H9 (cell line): ENCODE measurements at regions not wholly inside any gene's neighbourhood (a gene's known extent, or its start where the extent isn't known, plus 50 kb on each side); places are given as distances from the start of the nearest gene placed in this dataset.

Experiments used
- DNase-seq: peaks from one replicate; pipeline ENCODE4 v3.0.0-alpha.2; 2017
- H2AFZ ChIP-seq: one replicate; pipeline ENCODE4 v1.6.1; 2013; ENCODE audit warnings: mild to moderate bottlenecking, low read length, control low read depth, moderate library complexity
- H2AK5ac ChIP-seq: 2 replicates; pipeline ENCODE4 v1.6.1; 2013; ENCODE audit warnings: low read length, control low read depth, mixed read lengths; ENCODE audit not compliant: insufficient read length
- H2BK120ac ChIP-seq: one replicate; pipeline ENCODE4 v1.6.1; 2013; ENCODE audit warnings: low read depth, mild to moderate bottlenecking, low read length, control low read depth, inconsistent platforms; ENCODE audit not compliant: poor library complexity, severe bottlenecking
- H2BK12ac ChIP-seq: 2 replicates; pipeline ENCODE4 v1.6.1; 2013; ENCODE audit warnings: low read length, control low read depth, mixed read lengths, low read depth; ENCODE audit not compliant: insufficient read length
- H2BK15ac ChIP-seq: 2 replicates; pipeline ENCODE4 v1.6.1; 2013; ENCODE audit warnings: low read depth, low read length, control low read depth
- H2BK20ac ChIP-seq: one replicate; pipeline ENCODE4 v1.6.1; 2013; ENCODE audit warnings: low read depth, mild to moderate bottlenecking, low read length, control low read depth, inconsistent platforms; ENCODE audit not compliant: poor library complexity, severe bottlenecking
- H2BK5ac ChIP-seq: 2 replicates; pipeline ENCODE4 v1.6.1; 2013; ENCODE audit warnings: low read length, control low read depth, mixed read lengths; ENCODE audit not compliant: insufficient read length
- H3K14ac ChIP-seq: 2 replicates; pipeline ENCODE4 v1.6.1; 2013; ENCODE audit warnings: low read length, control low read depth; ENCODE audit not compliant: insufficient read depth
- H3K18ac ChIP-seq: 2 replicates; pipeline ENCODE4 v1.6.1; 2013; ENCODE audit warnings: low read depth, mild to moderate bottlenecking, mixed read lengths, low read length, control low read depth; ENCODE audit not compliant: insufficient read length
- H3K23ac ChIP-seq: 2 replicates; pipeline ENCODE4 v1.6.1; 2013; ENCODE audit warnings: low read length, control low read depth, mixed read lengths, low read depth; ENCODE audit not compliant: insufficient read length
- H3K23me2 ChIP-seq: 2 replicates; pipeline ENCODE4 v1.6.1; 2013; ENCODE audit warnings: low read depth, mild to moderate bottlenecking, mixed read lengths, low read length, control low read depth; ENCODE audit not compliant: insufficient read length, poor library complexity, severe bottlenecking
- H3K27ac ChIP-seq: 2 replicates; pipeline ENCODE4 v1.5.1; 2013; ENCODE audit warnings: low read length, control low read depth, mixed read lengths, low read depth; ENCODE audit not compliant: insufficient read length
- H3K27me3 ChIP-seq: 2 replicates; pipeline ENCODE4 v1.6.1; 2013; ENCODE audit warnings: low read length, control low read depth, inconsistent platforms; ENCODE audit not compliant: insufficient read depth
- H3K4ac ChIP-seq: 2 replicates; pipeline ENCODE4 v1.6.1; 2013; ENCODE audit warnings: low read depth, mild to moderate bottlenecking, control low read depth, inconsistent platforms, low read length, moderate library complexity
- H3K4me1 ChIP-seq: 2 replicates; pipeline ENCODE4 v1.6.1; 2013; ENCODE audit warnings: low read length, control low read depth, inconsistent platforms; ENCODE audit not compliant: insufficient read depth
- H3K4me2 ChIP-seq: 2 replicates; pipeline ENCODE4 v1.6.1; 2013; ENCODE audit warnings: low read length, control low read depth, mixed read lengths; ENCODE audit not compliant: insufficient read length, insufficient read depth
- H3K56ac ChIP-seq: 2 replicates; pipeline ENCODE4 v1.6.1; 2013; ENCODE audit warnings: low read depth, mild to moderate bottlenecking, mixed read lengths, low read length, control low read depth; ENCODE audit not compliant: insufficient read length
- H3K79me1 ChIP-seq: 2 replicates; pipeline ENCODE4 v1.6.1; 2013; ENCODE audit warnings: low read depth, mild to moderate bottlenecking, moderate library complexity, low read length, control low read depth, inconsistent platforms; ENCODE audit not compliant: insufficient read depth, poor library complexity, severe bottlenecking
- H3K79me2 ChIP-seq: 2 replicates; pipeline ENCODE4 v1.6.1; 2013; ENCODE audit warnings: low read length, control low read depth, inconsistent platforms; ENCODE audit not compliant: insufficient read depth
- H3K9ac ChIP-seq: 2 replicates; pipeline ENCODE4 v1.6.1; 2013; ENCODE audit warnings: low read length, control low read depth, mixed read lengths; ENCODE audit not compliant: insufficient read length; ENCODE audit errors: extremely low read depth
- H3K9me3 ChIP-seq: one replicate; pipeline ENCODE4 v1.6.1; 2013; ENCODE audit warnings: low read depth, low read length, inconsistent platforms; ENCODE audit not compliant: control insufficient read depth
- H3T11ph ChIP-seq: one replicate; pipeline ENCODE4 v1.6.1; 2013; ENCODE audit warnings: mild to moderate bottlenecking, low read length, control low read depth, inconsistent platforms
- H4K20me1 ChIP-seq: one replicate; pipeline ENCODE4 v1.6.1; 2013; ENCODE audit not compliant: control insufficient read depth, insufficient read length, insufficient read depth
- H4K5ac ChIP-seq: 2 replicates; pipeline ENCODE4 v1.6.1; 2013; ENCODE audit warnings: low read depth, mild to moderate bottlenecking, mixed read lengths, low read length, control low read depth; ENCODE audit not compliant: insufficient read length
- H4K8ac ChIP-seq: replicated peaks from 2 replicates; pipeline ENCODE4 v1.6.1; 2013; ENCODE audit warnings: low read length, control low read depth, mixed read lengths, low read depth; ENCODE audit not compliant: insufficient read length
- H4K91ac ChIP-seq: 2 replicates; pipeline ENCODE4 v1.6.1; 2013; ENCODE audit warnings: low read depth, mild to moderate bottlenecking, moderate library complexity, mixed read lengths, low read length, control low read depth; ENCODE audit not compliant: insufficient read length
- H3K27ac Mint-ChIP-seq, 3 experiments: 2 replicates in 2 of 3; 3 replicates in 1 of 3; pipeline ENCODE4 v1.8.0; 2020 to 2021; ENCODE audit warnings: mixed read lengths in 3 of 3, mild to moderate bottlenecking in 1 of 3, moderate library complexity in 1 of 3
- H3K27me3 Mint-ChIP-seq: 2 replicates; pipeline ENCODE4 v1.8.0; 2021; ENCODE audit warnings: low read depth, mild to moderate bottlenecking, moderate library complexity, mixed read lengths
- H3K36me3 Mint-ChIP-seq, 3 experiments: 2 replicates in 2 of 3; 3 replicates in 1 of 3; pipeline ENCODE4 v1.8.0; 2020 to 2021; ENCODE audit warnings: low read depth in 3 of 3, mixed read lengths in 3 of 3; ENCODE audit not compliant: insufficient read depth in 1 of 3
- H3K4me1 Mint-ChIP-seq, 2 experiments: 2 replicates each; pipeline ENCODE4 v1.8.0; 2020; ENCODE audit warnings: mixed read lengths in 2 of 2
- H3K4me3 Mint-ChIP-seq, 2 experiments: 2 replicates in 1 of 2; 3 replicates in 1 of 2; pipeline ENCODE4 v1.8.0; 2020 to 2021; ENCODE audit warnings: mild to moderate bottlenecking in 2 of 2, mixed read lengths in 2 of 2, moderate library complexity in 1 of 2
- H3K9me3 Mint-ChIP-seq, 2 experiments: 2 replicates in 1 of 2; 3 replicates in 1 of 2; pipeline ENCODE4 v1.8.0; 2020; ENCODE audit warnings: mild to moderate bottlenecking in 2 of 2, mixed read lengths in 2 of 2, moderate library complexity in 1 of 2
- CTCF ChIP-seq: fragments of 200-600 bp; sonication (generic); conservative IDR thresholded peaks from 3 replicates; pipeline ENCODE4 v1.8.0; 2021; ENCODE audit warnings: antibody characterized with exemption, mild to moderate bottlenecking
- WGBS: extraction: QIAGEN DNeasy Blood & Tissue Kit; methylation state at CpG from one replicate; pipeline ENCODE4 v1.1.7; 2013; ENCODE audit warnings: missing lambda C conversion rate, low lambda C conversion rate, mixed read lengths; ENCODE audit not compliant: insufficient read length; ENCODE audit errors: extremely low coverage; 5-methylcytosine and 5-hydroxymethylcytosine counted together

GRCh38 chr10:43806831-43807640 is 158.4 kb upstream of the ZNF32 start:
- Histone ChIP-seq H3K27ac (no peak overlapping the region), H2AFZ (no peak overlapping the region), H4K20me1 (no peaks in the 10 kb centered on the region), H3K23ac (no peak overlapping the region), H2BK20ac (no peak overlapping the region), H2BK12ac (no peak overlapping the region), H3K56ac (no peak overlapping the region), H3K79me1 (no peaks in the 10 kb centered on the region), H2BK120ac (no peak overlapping the region), H3K27me3 (no peaks in the 10 kb centered on the region), H2BK15ac (no peak overlapping the region), H3K9ac (no peak overlapping the region), H3K14ac (no peak overlapping the region), H3K4ac (no peak overlapping the region), H2AK5ac (no peak overlapping the region), H3K4me1 (no peaks in the 10 kb centered on the region), H4K8ac (no peak overlapping the region), H4K5ac (no peak overlapping the region), H2BK5ac (no peak overlapping the region), H4K91ac (no peak overlapping the region), H3K4me2 (no peak overlapping the region), H3K18ac (no peak overlapping the region), H3K9me3 (no peaks in the 10 kb centered on the region), H3K23me2 (no peaks in the 10 kb centered on the region), H3K79me2 (no peaks in the 10 kb centered on the region), H3T11ph (no peak overlapping the region)
- Mint-ChIP-seq H3K4me3 (no peak overlapping the region), H3K27ac (no peak overlapping the region), H3K36me3 (no peaks in the 10 kb centered on the region), H3K27me3 (peaks cover 2% of the 10 kb centered on the region; the same call in 1 of the 2 replicates), H3K4me1 (peaks cover 3% of the 10 kb centered on the region in 2 experiments; a peak in 2 of 4 replicates), H3K9me3 (no peaks in the 10 kb centered on the region)
- no CpG with 5 or more reads among the region's 13 CpGs for WGBS
- no peak for DNase-seq
- TF ChIP-seq CTCF = no peak
